LNCAP (cell line): ENCODE measurements at regions not wholly inside any gene's neighbourhood (a gene's known extent, or its start where the extent isn't known, plus 50 kb on each side); places are given as distances from the start of the nearest gene placed in this dataset.

Source experiments
- TF ChIP-seq, protein P1 (sequence below): fragments of 450-650 bp; IDR thresholded peaks from 2 replicates; pipeline ENCODE4 v1.5.1; 2017; ENCODE audit warnings: mild to moderate bottlenecking

DNA sequence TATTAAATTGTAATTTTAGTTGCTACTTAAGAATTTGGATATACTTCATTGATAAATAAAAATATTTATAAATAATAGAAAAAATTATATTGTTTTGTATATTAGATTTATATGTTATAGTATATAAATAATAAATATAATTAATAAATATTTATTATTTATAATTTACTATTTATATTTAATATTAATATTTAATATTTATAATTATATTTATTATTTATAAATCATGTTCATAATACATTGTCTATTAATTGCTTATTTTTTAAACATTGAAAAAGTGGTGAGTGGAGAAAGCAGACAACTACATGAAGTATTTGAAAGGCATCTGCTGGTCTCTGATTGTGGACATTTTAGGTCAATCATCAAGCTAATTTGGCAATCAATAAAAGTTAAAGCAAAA, 464.5 kb downstream of the MMUT start:
- TF ChIP-seq, protein P1, sequence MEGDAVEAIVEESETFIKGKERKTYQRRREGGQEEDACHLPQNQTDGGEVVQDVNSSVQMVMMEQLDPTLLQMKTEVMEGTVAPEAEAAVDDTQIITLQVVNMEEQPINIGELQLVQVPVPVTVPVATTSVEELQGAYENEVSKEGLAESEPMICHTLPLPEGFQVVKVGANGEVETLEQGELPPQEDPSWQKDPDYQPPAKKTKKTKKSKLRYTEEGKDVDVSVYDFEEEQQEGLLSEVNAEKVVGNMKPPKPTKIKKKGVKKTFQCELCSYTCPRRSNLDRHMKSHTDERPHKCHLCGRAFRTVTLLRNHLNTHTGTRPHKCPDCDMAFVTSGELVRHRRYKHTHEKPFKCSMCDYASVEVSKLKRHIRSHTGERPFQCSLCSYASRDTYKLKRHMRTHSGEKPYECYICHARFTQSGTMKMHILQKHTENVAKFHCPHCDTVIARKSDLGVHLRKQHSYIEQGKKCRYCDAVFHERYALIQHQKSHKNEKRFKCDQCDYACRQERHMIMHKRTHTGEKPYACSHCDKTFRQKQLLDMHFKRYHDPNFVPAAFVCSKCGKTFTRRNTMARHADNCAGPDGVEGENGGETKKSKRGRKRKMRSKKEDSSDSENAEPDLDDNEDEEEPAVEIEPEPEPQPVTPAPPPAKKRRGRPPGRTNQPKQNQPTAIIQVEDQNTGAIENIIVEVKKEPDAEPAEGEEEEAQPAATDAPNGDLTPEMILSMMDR = no peak

DNA sequence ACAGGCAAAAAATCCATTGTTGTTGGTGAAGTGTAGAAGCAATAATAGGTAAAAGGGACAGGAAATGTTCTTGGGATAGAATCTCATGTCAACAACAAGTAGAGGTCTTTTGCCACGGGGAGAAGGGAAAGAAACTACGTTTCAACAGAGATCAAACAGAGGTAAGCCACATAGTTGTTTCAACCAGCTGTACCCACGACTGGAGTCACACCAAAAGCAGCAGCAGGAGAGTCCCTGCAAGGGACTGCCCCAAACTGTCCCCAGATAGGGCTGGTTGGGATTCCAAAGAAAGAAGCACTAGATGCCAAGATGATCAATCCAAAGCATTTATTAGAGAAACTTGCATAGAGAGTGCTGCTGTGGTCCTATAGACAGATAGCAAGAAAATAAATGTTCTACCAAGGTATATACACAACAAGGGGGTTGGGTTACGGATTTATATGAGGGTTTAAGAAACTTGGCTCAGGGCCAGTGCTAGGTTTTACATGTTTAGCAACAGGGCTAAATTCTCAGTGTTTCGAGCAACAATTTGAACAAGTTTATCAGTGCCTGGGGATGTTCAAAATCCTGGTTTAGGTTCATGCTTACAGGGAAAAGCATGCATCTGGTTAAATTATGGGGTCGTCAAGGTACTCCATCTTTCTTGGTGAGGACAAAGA, 466.5 kb downstream of the MMUT start:
- TF ChIP-seq, protein P1 = no peak

DNA sequence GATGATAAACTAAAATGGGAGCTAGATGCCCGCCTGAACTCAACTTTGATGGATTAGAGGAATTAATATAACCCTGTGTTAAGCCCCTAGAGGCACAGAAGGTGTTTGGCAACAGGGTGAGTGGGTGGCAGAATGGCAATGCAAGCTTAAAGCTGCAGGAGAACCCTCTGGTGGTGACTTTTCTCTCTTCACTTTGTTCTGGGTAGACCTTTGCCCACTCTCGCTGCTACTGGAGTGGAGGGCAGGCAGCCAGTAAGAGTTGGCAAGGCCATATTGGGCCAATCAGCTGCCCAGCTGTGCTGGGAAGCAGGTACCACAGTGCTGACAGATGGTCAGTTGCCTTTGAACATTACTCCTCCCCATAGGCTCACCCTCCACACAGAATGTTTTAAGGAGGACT, 468.2 kb downstream of the MMUT start:
- TF ChIP-seq, protein P1 = no peak

DNA sequence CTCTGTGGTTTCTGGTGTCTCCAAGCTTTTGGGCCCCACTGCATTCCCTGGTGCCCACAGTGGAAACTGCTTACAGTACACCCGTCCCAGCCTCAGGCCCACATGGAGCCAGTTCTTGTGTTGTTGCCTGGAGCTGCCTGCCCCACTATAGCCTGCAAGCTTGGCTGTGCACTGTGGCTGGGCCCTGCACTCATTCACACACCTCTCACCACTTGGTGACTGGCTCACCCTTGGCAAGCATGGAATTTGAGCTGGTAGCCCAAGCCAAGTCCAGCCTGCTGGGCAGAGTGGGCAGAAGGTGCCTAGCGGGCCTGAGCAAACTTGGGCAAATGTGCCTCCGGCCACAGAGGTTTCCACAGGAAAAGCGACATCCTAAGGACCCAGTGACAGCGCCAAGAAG, 472.3 kb downstream of the MMUT start:
- TF ChIP-seq, protein P1 = no peak

DNA sequence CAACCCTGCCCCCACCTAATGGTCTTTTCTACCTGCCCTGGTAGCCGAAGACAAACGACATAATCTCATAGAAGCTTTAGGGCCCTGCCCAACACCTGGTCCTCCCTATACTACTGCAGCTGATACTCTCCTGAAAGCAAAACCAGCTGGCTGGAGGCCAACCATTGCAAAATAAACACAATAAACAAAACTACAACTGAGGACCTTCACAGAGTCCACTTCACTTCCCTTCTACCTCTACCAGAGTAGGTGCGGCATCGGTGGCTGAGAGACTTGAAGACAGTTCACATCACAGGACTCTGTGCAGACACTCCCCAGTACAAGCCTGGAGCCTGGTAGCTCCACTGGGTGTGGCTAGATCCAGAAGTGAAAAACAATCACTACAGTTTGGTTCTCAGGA, 476.2 kb downstream of the MMUT start:
- TF ChIP-seq, protein P1 = no peak

DNA sequence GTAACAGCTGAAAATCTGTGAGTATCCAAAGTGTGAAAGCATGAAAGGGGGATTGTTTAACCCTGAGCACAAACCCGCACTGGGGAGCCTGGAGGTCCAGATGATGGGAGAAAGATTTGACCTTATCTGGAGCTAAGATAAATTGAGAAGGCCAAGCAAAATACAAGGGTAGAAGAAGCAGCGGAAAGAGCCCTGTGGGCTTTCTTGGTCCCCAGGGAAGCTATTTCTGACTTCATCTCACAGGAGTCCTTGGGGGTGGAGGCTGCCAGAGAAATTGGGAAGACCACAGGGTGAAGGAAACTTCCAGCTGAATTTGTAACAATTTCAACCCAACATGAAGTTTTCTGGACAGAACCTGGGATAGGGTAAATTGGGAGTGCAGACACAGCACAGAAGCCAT, 476.9 kb downstream of the MMUT start:
- TF ChIP-seq, protein P1 = no peak

DNA sequence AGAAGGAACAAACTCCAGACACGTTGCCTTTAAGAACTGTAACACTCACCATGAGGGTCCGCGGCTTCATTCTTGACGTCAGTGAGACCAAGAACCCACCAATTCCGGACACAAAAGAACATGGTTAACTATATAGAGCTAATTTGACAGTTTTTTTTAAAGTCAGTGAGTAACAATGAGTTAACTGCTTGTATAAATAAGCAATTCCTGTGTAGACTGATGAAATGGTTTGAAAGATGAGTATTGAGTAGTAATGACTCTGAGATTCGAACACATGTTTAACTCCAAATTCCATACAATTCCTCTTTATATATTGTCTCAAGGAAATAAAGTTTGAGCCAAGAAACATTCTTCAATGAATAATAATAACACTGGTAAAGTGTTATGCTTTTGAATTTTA, 478.0 kb downstream of the MMUT start:
- TF ChIP-seq, protein P1 = no peak

DNA sequence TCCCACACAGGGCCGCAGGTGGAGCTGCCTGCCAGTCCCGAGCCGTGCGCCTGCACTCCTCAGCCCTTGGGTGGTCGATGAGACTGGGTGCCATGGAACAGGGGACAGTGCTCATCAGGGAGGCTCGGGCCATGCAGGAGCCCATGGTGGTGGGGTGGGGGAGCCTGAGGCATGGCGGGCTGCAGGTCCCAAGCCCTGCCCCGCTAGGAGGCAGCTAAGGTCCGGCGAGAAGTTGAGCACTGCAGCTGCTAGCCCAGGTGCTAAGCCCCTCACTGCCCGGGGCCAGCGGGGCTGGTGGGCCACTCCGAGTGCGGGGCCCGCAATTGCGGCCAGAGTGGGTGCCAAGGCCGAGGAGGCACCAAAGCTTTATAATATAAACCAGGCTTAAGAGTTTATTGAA, 479.7 kb downstream of the MMUT start:
- TF ChIP-seq, protein P1 = no peak
